ENCODE measurements at regions not wholly inside any gene's neighbourhood (a gene's known extent, or its start where the extent isn't known, plus 50 kb on each side); places are given as distances from the start of the nearest gene placed in this dataset.

DNA sequence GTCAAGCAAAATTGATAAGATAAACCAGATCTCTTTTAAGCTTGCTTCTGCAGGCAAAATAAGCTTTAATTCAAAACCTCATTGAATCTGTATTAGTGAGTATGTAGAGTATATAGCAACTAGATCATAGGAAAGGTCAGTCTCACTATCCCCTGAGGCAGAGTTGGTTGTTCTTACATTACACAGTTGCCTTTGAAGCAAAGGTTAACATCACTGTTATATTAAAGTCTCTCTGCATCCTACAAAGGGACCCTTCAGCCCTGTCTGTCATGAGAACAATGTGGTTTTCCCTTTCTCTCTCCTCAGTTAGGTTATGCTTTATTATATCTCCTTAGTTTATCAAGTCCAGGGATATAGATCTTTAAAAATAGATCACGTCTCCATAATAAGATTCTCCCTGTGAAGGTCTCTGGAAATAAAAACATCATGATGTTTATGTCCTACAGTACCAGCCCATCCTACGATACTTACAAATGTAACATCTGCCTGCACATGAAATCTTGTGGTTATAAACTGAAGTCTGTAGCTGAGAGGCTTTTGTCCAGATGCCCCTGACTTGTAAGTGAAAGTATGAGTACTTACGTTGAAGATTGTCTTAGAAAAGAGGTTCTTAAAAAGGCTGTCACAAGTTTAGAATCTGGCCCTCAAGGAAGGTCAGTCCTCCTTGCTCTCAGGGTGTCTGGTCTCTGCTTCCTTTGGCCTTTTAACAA, 103.6 kb downstream of the VIP start:
- Histone ChIP-seq H3K4me3 (ENCODE audit: extremely low read depth in 1 of 4, insufficient read depth in 2 of 4, low read depth in 3 of 4, low read length in 4 of 4) (no peak overlapping the region), H2AK5ac (ENCODE audit: low read depth, low read length) (no peak overlapping the region), H3K27me3 (replicated peaks in 1 of 4; ENCODE audit: control insufficient read depth in 3 of 4, extremely low read depth in 1 of 4, insufficient read depth in 3 of 4, low read length in 3 of 4) (no peaks in the 10 kb centered on the region), H3K79me2 (ENCODE audit: control insufficient read depth in 1 of 2, insufficient read depth in 2 of 2, low read length in 2 of 2) (no peaks in the 10 kb centered on the region), H3K4me1 (replicated peaks in 1 of 4; ENCODE audit: control insufficient read depth in 3 of 4, insufficient read depth in 4 of 4, low read length in 3 of 4) (no peaks in the 10 kb centered on the region), H3K4ac (replicated peaks; ENCODE audit: insufficient read length, low read depth, low read length) (no peak overlapping the region), H3K56ac (replicated peaks; ENCODE audit: insufficient read length, low read depth, low read length) (no peak overlapping the region), H2BK20ac (ENCODE audit: low read length) (no peak overlapping the region), H3K9ac (replicated peaks in 1 of 4; ENCODE audit: extremely low read depth in 1 of 4, low read depth in 3 of 4, low read length in 3 of 4) (no peak overlapping the region), H2BK5ac (ENCODE audit: low read depth, low read length) (no peak overlapping the region), H2BK15ac (ENCODE audit: low read length) (no peak overlapping the region), H4K20me1 (replicated peaks in 1 of 2; ENCODE audit: control insufficient read depth in 1 of 2, insufficient read depth in 2 of 2, low read length in 2 of 2) (no peaks in the 10 kb centered on the region), H3K14ac (ENCODE audit: insufficient read length) (no peak overlapping the region), H4K8ac (ENCODE audit: extremely low read depth, insufficient read depth, low read length) (no peak overlapping the region), H3K18ac (ENCODE audit: extremely low read depth, low read length) (no peak overlapping the region), H3K27ac (ENCODE audit: low read depth, low read length) (no peak overlapping the region), H3K4me2 (ENCODE audit: insufficient read depth in 1 of 2, low read depth in 2 of 2, low read length in 2 of 2) (no peak overlapping the region), H3K23ac (ENCODE audit: insufficient read length) (no peak overlapping the region), H3K23me2 (ENCODE audit: low read depth, low read length) (no peaks in the 10 kb centered on the region), H3K36me3 (ENCODE audit: control insufficient read depth in 2 of 4, insufficient read depth in 4 of 4, low read length in 3 of 4) (no peaks in the 10 kb centered on the region), H3K9me3 (ENCODE audit: insufficient read depth in 2 of 2, low read depth in 1 of 2, low read length in 1 of 2) (no peaks in the 10 kb centered on the region), H2BK12ac (ENCODE audit: low read depth, low read length) (no peak overlapping the region), H4K5ac (ENCODE audit: insufficient read length, low read depth, low read length) (no peak overlapping the region), H2AFZ (ENCODE audit: low read length) (no peak overlapping the region), H2BK120ac (replicated peaks; ENCODE audit: low read depth, low read length) (no peak overlapping the region), H4K91ac (replicated peaks; ENCODE audit: insufficient read length, low read length) (no peak overlapping the region), H3K79me1 (ENCODE audit: low read depth, low read length) (no peaks in the 10 kb centered on the region)
- FAIRE-seq (no peak), DNase-seq (ENCODE audit: low read depth in 1 of 2, low spot score in 2 of 2) (no peak)
- POLR2A ChIA-PET (ENCODE audit: partially characterized antibody), result no interaction called here
- CTCF ChIA-PET (ENCODE audit: partially characterized antibody), result interaction anchor here (1.0 to 1.7 kb wide), 3 partner anchors 9 to 100 kb away, joined by 3 to 4 read pairs (median 3); no protein-coding TSS in a partner anchor
- no peak for TF ChIP-seq SP4 (IDR thresholded peaks at IDR 0.05; ENCODE audit: low read length)
- TF ChIP-seq EGR1 (IDR thresholded peaks at IDR 0.05; ENCODE audit: borderline replicate concordance, low read depth, low read length), result no peak
- no peak for TF ChIP-seq POLR2AphosphoS5 (IDR thresholded peaks at IDR 0.05; ENCODE audit: low read depth, low read length)
- no peak for TF ChIP-seq TBP (IDR thresholded peaks at IDR 0.05; ENCODE audit: low read depth, low read length)
- no peak for TF ChIP-seq FOSL1 (IDR thresholded peaks at IDR 0.05; ENCODE audit: insufficient read depth, low read depth, low read length)
- no peak for TF ChIP-seq PHF8 (conservative IDR thresholded peaks at IDR 0.05; ENCODE audit: low read depth, low read length)
- TF ChIP-seq CHD2 (IDR thresholded peaks at IDR 0.05; ENCODE audit: low read length), result no peak
- no peak for TF ChIP-seq CEBPB (IDR thresholded peaks at IDR 0.05; ENCODE audit: low read depth, low read length)
- no peak for TF ChIP-seq TAF7 (optimal IDR thresholded peaks at IDR 0.05; ENCODE audit: borderline replicate concordance, low read depth, low read length)
- TF ChIP-seq SIX5 (IDR thresholded peaks at IDR 0.05; ENCODE audit: low read depth, low read length), result no peak
- no peak for TF ChIP-seq POLR2A (IDR thresholded peaks at IDR 0.05; ENCODE audit: control extremely low read depth in 1 of 2, low read depth in 2 of 2, low read length in 2 of 2)
- no peak for TF ChIP-seq RNF2 (IDR thresholded peaks at IDR 0.05; ENCODE audit: borderline replicate concordance, low read depth, low read length, missing control alignments, poor library complexity, severe bottlenecking)
- no peak for TF ChIP-seq RFX5 (IDR thresholded peaks at IDR 0.05; ENCODE audit: borderline replicate concordance, low read depth, low read length)
- WGBS, 2 experiments (ENCODE audit: extremely low coverage in 1 of 2, insufficient coverage in 1 of 2, insufficient read length in 1 of 2, insufficient replicate concordance in 2 of 2, low coverage in 1 of 2, low lambda C conversion rate in 2 of 2, missing lambda C conversion rate in 1 of 2), result 93% methylated on average over 3 of the region's 3 CpGs; no CpG with 5 or more reads in 1 of the 2 experiments

Measured in H1 (cell line).